Tongue (tissue), 1 donor: ENCODE measurements at regions not wholly inside any gene's neighbourhood (a gene's known extent, or its start where the extent isn't known, plus 50 kb on each side); places are given as distances from the start of the nearest gene placed in this dataset.
"Not testable (repeated sequence)": the region's sequence is repeated elsewhere in the genome, so short reads cannot be mapped to it uniquely, and the experiment has no call there.

ENCODE experiments used
- DNase-seq: peaks from one replicate; pipeline ENCODE4 v3.0.0-alpha.2; 2015

DNA sequence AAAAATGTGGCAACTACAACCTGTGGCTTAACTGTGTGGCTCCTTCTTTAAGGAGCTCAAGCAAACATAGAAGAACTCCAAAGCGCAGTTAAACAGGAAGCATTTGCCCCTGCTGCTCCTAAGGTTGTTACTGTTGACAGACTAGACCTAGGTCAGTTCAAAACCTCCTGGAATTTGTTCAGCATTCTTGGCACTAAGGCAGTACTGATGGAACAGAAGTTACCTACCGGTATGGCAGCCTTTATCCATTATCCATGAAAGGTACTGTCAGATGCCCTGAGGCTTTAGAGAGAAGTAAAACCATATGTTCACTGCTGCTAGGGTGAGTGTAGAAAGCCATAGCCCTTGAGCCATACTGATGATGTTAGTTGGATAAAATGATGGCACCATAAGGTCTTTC lies 916.5 kb upstream of the FAT3 start:
- no peak for DNase-seq

DNA sequence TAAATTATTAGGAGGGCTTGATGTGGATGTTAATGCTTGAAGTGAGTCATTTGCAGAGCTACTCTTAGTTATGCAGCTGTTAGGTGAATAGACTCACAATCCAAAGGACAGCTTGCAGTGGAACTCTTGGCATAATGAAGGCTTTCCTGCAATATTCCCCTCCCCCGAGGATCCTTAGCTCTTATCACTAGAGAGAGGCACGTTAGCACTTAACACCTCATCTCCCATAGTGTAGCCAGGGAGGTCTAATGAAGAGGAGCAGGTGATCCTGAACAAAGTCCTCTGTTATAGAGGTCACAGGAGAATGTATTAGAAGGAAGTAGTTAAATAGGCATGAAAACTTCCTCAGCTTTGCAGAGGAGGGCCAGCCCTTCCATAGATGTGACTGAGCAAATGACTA lies 919.2 kb upstream of the FAT3 start:
- DNase-seq: no peak

DNA sequence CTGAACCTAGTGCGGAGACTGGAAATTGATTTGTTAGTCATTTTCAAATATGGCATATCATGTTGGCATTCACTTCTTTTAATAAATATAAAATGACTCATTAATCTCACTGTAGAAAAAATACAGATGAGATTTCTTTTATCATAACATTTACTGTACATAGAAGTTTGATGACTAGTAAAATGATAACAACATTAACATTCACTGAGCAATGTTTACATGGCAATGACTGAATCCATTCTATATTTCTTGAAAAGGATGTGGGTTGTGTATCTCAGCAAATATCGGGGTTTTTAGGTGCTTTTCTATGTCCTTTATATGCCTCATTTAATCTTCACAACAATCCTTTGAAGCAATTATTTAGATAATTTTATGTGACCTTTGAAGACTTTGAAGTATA lies 920.9 kb upstream of the FAT3 start:
- DNase-seq: no peak

DNA sequence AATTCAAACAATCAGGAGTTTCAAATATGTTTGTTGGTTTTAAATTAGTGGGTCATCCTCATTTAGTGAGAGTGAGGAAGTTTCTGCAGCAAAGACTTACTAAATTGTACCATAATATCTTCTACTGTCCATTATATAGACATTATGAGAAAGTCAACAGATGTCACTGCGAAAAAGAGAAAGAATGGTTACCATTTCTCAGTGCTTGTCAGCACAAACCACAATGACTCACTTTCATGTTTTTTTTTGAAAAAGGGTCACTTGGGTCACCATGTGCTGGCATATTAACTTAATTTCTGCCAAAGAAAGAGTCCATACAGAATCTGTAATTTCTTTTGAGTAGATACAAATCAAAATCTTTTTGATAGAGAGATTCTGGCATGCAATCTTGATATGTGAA lies 924.6 kb upstream of the FAT3 start:
- DNase-seq: no peak

DNA sequence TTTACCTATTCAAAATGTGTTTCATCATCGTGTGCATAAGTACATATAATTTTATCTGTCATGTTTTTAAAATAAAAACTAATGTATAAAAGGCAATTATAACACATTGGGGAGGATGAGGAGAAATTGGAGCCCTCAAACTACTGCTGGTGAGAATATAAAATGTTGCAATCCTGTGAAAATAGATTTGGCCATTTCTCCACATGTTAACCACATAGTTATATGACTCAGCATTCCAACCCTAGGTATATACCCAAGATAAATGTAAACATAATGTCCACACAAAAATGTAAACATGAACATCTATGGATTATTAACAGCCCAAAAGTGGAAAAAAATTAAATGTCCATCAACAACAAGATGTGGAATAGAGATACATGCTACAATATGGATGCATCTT lies 928.0 kb upstream of the FAT3 start:
- DNase-seq: no peak

DNA sequence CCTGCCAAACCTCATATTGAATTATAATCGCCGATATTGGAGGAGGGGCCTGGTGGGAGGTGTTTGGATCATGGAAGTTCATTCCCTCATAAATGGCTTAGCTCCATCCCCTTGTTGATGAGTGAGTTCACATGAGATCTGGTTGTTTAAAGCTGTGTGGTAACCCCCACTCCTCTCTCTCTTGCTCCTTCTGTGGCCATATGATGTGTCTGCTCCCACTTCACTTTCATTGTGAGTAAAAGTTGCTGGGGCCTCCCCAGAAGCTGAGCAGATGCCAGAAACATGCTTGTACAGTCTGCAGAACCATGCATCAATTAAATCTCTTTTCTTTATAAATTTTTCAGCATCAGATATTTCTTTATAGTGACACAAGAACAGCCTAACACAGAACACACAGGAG lies 929.0 kb upstream of the FAT3 start:
- no peak for DNase-seq

DNA sequence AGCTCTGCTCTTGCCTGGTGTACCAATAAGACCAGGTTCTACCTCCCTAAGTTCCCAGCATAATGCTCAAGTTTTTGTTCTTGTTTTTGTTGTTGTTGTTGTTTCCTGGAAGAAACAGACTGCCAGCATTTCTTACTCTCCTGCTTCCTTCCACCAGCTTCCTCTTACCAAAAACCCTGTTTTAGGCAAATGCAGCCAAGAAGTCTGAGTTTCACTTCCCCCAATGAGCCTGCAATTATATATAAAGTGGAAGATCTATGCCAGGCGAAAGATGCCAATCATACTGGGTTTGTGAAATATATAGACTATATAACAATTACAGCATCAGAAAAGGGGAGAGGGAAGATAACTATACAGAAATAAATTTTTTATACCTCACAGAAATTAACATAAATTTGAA lies 931.5 kb upstream of the FAT3 start:
- DNase-seq: no peak

DNA sequence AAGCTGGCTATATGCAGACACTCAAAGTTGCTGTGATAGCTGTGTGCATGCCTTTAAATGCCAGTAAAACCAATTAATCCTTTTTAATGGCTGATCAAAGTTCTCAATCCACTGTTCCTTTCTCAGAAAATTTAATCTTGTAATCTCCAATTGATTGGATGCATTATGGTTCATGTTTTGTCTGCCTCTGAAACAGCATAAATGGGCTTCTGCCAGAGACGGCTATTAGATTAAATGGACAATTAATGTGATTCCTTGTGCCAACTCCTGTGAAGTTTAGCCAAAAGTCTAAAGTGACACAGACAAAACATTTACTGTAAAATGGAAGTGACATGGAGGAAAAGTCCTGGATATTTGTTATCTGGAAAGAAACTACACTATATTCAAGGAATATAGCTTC lies 952.5 kb upstream of the FAT3 start:
- DNase-seq: peak; percentile 18

DNA sequence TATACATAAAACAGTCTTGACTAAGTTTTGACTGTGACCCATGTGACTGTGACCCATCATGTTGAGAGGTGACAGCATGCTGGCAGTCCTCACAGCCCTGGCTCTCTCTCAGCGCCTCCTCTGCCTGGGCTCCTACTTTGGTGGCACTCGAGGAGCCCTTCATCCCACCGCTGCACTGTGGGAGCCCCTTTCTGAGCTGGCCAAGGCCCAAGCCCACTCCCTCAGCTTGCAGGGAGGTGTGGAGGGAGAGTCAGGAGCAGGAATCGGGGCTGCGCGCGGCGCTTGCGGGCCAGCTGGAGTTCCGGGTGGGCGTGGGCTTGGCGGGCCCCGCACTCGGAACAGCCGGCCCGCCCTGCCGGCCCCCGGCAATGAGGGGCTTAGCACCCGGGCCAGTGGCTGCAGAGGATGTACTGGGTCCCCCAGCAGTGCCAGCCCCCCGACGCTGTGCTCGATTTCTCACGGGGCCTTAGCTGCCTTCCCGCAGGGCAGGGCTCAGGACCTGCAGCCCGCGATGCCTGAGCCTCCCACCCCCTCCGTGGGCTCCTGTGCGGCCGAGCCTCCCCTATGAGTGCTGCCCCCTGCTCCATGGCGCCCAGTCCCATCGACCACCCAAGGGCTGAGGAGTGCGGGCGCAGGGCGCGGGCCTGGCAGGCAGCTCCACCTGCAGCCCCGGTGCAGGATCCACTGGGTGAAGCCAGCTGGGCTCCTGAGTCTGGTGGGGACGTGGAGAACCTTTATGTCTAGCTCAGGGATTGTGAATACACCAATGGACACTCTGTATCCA lies 955.9 kb upstream of the FAT3 start:
- not testable (repeated sequence) for DNase-seq

DNA sequence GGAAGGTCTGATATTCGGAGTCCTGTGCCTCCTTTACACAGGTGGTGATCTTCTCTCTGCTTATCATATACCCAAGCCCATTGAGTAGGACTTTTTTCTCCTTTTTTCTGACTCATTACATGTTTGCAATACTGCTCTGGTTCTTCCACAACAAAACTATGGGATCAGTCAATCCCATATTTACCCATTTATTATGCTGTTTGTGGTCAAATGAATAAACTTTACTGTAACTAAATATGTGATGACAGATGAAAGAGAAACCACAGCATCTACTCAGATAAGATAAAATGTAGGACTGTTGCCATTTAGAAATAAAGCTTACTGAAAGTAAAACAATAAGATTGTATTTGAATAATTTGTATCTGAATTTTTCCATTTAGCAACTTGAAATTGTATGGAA lies 958.7 kb upstream of the FAT3 start:
- no peak for DNase-seq

DNA sequence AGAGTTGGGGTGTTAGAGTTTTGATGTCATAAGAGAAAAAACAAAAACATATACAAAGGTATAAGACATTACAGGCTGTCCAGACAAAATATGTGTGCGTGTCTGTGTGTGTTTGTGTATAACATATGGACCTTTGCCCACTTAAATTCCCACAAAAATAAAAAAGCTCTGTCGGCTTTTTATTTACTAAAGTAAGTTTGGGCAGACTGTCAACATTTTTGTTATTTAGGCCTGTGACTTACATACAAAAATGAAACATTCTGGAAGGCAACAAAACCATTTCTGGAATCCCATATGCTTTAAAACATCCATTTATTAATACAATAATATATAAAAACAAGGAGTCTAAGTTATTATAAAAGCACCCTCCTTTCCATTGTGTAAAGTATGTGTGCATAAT lies 960.1 kb upstream of the FAT3 start:
- DNase-seq: peak; percentile 21

DNA sequence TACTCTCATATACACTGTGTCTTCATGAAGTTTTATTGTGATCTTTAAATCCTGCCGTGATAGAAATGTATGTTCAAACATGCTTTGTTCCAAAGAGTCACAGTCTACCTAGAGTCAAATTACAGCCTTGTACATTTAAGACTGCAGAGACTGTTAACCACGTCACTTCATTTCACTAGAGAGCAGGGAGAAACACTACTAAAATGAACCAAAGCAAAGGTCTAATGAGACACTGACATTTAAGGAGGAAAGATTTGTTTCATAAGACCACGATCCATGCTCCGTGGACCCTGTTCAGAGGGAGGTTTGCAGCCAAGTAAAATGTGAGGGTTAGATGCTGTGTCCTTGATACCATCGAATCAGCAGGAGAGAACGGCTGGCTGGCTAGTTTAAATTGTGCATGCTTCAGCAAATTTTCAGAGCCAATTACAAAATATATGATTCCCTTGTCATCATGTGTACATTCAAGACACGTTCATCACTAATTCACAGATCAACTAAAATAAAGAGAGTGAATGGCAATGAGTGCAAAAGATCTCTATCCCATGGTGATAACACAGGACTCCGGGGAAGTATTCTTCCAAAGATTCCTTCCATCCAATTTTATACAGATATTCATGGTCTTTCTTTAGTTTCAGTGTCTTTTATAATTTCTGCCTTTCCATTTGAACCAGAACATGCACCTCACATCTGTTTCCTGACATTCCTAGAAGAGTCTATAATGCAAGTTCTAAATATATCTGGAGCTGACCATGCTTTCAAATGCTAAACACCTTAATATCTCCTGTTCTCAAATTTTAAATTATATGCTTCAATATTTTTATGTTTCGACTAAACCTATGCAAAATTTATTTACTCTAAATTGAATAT lies 960.9 kb upstream of the FAT3 start:
- DNase-seq: peak; percentile 46

DNA sequence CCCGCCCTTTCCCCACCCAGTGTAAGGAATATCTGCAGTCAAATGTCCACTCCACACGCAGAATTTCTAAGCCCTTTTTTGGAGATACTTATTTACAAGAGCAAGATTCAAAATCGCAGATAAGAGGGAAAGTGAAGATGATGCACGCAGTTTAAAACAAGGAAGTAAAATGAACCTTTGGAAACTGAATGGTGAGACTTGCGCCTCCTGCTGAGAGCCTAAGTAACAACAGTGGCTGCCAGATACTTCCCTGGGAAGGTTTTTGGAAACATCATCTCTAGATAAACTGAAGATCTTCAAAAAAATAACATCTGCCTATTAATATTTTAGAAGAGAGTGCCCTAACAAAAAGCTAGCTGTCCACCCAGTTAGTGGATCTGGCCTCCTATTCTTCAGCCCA lies 963.1 kb upstream of the FAT3 start:
- DNase-seq: no peak

DNA sequence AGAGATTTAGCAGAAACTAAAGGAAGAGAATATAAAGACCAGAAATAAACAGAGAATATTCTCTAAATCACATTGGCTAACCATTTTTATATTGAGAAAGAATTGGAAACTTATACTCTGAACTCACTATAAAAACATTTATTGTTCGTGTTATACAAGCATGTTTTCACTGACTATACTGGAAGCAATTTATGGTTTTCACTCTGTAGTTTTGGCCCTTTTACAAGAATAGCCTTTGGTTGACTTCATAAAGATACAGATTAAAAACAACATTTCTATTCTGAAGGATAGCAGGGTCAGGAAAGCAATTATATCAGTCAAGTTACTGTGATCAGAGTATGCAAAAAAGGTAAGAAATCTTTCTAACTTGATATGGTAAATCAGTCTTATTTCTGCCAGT lies 965.7 kb upstream of the FAT3 start:
- DNase-seq: no peak

DNA sequence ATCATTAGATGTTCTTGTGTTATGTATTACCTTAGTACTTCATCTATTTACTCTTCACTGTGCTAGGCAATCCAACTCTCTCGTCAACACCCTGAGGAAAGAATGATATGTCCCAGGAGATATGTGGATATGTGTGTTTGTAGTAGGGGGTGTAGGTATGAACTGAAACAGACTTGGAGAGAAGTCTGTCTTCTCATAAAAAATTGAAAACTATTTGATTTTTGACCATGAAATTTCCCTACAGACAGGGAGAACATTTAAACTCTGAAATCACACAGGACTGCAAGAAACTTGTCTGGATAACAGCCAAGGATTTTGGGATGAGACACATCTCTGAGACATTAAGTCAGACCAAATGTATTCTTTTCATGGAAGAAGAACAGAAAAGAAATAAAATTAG lies 967.0 kb upstream of the FAT3 start:
- peak; percentile 61 for DNase-seq

DNA sequence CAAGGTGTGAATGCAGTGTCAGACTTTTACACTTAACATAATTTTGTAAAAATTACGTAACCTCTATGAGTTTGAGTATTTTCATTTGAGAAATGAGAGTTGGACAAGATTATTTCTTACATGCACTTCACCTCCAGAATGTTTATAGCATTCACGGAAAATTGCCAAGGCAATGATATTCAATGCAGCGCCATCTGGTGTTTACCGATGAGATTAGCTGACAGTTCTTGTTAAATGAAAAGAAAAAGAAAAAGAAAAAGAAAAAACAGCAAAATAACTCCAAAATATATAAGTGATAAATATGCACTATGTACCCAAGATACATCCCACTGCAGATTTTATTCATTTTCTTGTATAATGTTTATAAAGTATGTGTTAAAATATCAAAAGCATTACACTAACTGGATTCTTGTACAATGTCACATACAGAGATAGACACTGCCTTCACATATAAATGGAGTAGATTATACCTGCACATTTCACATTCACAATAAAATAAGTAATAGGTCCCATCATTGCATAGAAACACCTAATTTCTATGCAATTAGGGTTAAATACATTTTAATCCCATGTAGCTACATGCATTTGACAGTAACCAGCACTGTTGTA lies 976.3 kb upstream of the FAT3 start:
- peak; percentile 74 for DNase-seq

DNA sequence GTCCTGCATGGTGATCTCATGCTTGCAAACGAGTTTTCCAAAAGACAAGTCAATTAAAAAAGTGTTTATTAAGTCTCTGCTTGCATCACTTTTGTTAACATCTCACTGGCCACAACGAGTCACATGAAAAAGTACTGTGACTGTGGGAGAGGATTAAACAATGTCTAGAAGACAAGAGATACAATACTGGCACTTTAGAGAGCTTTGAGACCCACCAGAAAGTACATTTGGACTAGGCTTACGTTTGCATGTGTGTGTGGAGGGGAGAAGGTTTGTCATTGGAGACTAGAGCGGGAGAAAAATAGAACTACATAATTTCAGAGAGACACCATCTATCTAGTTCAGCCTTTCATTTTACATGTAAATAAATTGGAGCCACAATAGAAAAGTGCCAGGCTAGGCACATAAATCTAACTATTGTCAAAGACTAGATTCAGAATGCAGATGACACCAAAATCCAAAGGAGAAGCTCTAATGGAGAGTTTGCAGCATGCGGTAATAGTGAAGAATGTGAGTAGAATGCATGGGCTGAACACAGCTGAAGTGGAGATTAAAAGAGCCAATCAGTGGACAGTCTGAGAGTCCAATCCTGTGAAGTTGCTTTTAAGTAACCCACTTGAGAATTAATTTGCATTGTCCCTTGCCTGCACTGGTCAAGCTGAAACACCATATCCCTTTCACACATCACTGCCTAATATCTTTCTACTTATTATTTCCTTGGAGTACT lies 977.4 kb upstream of the FAT3 start:
- DNase-seq: no peak

DNA sequence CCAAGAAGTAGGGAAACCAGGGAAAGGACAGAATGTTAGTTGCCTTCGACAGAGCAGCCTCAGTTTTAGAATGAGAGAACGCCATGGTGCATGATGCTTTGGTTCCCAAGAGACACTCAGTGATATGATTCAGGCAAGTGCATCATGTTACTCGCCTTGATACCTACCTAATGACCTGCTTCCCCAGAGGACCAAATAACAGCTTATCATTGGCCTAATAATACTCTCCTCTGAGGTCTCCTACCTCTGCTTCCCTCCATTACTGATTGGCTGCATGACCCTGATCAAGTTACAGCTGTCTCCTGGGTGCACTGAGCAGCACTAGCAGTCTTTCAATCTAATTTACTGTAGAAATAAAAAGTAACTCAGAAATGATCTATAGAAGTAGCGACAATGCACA lies 979.7 kb upstream of the FAT3 start:
- no peak for DNase-seq

DNA sequence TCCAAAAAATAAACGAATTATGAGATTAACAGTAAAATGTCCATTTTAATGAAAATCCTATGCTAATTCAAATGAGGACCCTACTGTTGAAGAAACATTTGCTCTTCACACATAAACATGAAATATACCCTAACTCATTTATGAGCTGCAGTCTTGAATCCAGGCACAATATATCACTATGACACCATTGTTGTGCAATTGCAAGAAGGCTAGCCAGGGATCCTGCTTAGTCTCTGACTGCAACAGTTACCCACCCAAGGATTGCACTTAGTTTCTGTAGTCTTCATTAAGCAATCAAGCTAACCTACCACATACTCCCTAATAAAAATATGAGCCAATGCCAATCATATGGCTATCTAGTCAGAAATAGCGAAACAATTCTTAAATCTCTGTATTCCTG lies 981.0 kb upstream of the FAT3 start:
- no peak for DNase-seq

DNA sequence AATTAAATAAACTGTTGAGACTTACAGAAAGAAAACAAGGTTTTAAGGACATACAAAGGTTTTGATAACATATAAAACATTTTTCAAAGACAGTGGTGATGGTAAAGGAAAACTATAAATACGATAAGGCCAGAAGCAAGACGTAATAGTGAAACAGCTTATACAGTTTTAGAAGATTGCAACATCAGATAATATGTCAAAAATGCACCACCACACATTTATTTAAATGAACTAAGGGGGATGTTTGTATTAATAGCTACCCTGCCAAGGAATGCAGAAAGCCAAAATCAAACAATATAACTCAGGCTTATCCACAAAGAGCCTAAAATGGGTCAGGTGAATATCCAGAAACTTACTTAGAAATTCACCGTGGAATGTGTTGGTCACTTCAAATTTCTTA lies 981.6 kb upstream of the FAT3 start:
- DNase-seq: no peak

DNA sequence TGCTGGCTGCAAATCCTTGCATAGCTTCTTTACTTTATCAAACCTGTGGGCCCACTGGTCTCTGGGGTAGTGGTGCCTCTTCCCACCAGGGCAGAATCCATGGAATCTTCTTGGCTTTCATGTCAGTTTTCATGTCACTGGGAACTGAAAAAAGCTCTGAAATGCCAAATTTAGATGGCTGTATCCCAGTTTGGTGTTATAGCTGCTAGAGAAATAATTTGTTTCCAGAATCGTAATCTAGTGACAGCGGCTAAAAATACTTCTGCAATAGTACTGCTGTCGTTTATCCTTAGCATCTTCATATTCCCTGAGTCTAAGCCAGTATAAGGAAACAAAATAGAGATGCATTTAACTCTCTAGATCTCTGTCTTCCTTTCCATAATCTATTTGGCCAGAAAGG lies 983.4 kb upstream of the FAT3 start:
- DNase-seq: no peak

DNA sequence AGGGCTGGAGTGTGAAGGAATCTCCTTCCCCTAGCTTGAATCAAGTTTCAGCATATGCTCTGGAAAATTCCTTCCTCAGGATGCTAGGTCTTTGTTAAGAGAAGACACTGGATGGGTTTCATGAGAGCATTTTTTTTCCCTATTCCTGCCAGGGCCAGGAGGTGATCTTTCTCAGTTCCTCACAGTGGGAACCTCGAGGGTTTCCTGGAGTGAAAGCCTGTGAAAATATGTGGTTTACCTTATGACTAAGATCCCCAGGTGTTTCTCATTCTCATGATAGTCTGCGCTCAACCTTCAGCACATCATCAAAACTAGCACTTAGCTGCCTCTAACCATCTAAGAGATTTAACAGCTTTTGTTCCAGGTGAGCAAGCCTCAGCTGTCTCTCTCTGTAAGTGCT lies 985.3 kb upstream of the FAT3 start:
- no peak for DNase-seq

DNA sequence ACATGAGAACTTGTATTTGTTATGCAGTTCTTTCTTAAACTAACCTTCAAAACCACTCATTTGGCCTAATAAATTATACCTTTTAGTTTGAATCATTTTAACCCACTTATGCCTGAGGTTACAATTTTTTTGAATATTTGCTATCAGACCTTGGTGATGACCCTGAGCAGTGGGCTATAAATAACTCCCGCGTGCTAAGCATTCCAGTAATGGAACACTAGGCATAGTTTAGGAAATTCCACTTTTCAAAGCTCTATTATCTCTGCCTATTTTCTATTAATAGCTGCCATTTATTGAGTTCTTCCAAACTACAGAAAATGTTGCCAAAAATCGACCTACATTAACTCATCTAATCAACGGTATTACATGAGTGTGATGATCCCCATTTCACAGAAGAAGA lies 993.4 kb upstream of the FAT3 start:
- no peak for DNase-seq
